ENCODE measurements at regions not wholly inside any gene's neighbourhood (a gene's known extent, or its start where the extent isn't known, plus 50 kb on each side); places are given as distances from the start of the nearest gene placed in this dataset.

- TF ChIP-seq CHD7 (IDR thresholded peaks at IDR 0.05; ENCODE audit: insufficient replicate concordance, low read length) (no peak), SIN3A (conservative IDR thresholded peaks at IDR 0.05 in 1 of 2, IDR thresholded peaks at IDR 0.05 in 1 of 2; ENCODE audit: low read depth in 1 of 2, low read length in 2 of 2) (no peak), RFX5 (IDR thresholded peaks at IDR 0.05; ENCODE audit: borderline replicate concordance, low read depth, low read length) (no peak), FOSL1 (IDR thresholded peaks at IDR 0.05; ENCODE audit: insufficient read depth, low read depth, low read length) (no peak), RNF2 (IDR thresholded peaks at IDR 0.05; ENCODE audit: borderline replicate concordance, low read depth, low read length, missing control alignments, poor library complexity, severe bottlenecking) (no peak)
Measured at GRCh38 chr3:107904536-107905066, 186.2 kb downstream of the CD47 start (continued).
